GM18861 (cell line): ENCODE measurements at regions not wholly inside any gene's neighbourhood (a gene's known extent, or its start where the extent isn't known, plus 50 kb on each side); places are given as distances from the start of the nearest gene placed in this dataset.

Source experiments
- ATAC-seq: cut with Tn5 transposase; IDR thresholded peaks from one replicate; pipeline ENCODE4 v1.9.1; 2021; ENCODE audit not compliant: unreplicated experiment

DNA sequence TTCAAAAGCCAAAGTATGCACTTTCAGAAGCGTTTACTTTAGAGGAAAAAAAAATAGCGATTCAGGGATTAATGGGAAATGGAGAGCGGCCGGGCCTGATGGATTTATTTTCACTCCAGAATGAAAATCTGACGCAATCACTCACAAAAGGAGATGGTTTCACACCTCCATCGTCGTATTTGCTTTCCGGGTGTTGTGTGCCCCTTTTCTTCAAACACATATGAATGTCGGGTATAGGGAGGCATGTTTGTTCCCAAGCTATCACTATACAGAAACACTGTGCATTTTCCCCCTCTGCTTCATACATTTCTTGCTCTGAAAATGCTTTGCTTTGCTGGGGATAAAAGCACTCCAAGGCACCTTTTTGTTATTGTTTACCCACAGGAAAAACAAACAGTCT, 562.2 kb upstream of the ZFHX3 start:
- no peak for ATAC-seq

DNA sequence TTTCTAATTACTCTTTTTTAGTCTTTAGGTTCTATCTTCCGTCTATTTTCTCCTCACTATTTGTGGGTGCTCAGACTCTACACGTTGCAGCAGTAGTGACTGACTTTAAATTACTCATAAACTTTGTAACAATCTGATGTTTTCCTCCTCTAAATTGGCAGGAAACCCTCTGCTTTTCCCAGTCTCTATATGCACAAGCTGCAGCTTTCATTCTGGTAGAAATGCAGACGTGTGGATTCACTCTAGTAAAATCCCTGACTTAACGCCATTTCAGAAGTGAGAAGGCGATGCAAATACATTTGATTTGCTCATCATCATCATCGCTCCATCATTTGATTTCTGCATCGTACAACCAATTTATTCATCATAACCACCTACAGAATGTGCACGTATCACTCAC, 561.0 kb upstream of the ZFHX3 start:
- ATAC-seq, result no peak

DNA sequence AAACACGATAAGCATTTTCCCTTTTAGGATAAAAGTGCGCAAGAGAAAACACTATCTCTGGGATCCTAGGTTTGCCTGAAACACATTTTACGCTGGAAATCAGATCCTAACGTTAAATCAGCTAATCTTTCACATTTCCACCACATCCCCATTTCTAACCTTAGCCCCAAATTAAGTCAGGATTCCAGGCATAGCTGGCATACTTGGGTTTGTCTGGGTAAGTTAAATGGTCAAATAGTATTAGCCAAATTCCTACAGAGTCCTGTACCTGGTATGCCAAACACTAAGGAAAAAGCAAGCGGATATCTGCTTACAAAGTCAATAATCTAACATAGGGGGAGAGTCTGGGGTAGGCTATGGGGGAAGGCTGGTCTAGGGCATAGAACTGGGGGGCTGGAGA, 557.4 kb upstream of the ZFHX3 start:
- no peak for ATAC-seq

DNA sequence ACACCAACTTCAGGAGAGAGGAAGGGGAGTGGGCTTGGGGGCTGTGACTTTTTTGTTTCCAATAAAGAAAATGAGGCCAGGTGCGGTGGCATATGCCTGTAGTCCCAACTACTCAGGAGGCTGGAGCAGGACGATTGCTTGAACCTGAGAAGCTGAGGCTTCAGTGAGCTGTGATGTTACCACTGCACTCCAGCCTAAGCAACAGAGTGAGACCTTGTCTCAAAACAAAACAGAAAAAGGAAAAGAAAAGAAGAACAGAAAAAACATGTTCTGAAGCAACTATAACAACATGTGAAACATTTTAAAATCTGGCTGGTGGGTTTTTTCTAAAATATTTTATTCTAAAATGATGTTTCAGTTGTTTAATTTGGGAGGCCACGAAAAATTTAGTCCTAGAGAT, 554.0 kb upstream of the ZFHX3 start:
- ATAC-seq, result no peak

DNA sequence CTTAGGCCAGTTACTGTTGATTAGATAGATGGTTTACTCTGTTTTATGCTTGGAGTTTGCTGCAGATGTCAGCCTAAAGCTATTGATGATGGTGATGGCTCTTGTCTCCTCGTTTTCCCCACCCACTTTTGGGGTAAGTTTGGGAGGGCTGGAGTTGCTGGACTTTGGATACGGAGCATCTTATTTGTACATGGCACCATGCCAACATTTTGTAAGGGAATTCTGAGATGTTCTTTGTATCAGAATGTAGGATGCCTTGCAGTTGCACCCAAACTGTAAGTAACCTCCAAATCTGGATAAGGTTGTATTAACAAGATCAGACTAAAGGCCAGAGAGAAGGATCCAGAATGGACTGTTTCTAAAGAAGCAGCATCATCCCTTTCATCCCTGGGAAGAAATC, 551.9 kb upstream of the ZFHX3 start:
- ATAC-seq, result no peak

DNA sequence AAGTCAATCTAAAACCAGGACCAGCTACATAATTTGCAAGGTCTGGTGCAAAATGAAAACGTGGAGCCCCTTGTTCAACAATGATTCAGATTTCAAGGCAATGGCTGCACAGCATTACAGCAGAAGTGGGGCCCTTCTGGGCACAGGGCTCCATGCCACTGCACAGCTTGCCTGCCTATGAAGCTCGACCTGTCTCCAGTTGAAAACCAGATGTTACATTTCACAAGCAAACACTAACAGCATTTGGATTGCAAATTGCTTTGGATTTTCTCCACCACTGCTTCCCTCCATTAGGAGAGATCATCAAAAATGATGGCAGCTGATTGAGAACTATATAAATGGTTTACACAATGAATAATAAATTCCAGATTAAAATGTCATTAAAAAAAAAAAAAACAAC, 551.4 kb upstream of the ZFHX3 start:
- no peak for ATAC-seq

DNA sequence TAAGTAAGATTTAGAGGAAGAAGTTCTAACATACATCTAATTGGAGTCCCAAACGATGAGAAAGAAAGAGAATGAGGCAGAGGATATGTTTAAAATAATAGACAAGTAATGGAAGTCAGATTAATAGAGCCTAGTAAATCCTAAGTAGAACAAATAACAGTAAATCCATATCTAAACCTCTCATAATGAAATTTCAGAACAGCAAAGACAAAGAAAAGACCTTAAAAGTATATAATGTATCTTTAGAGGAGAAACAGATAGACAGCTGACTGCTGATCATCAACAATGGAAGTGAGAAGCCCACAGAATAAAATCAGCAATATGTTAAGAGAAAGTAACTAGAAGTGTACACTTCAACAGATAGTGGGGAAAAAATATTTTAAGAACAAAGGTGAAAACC, 536.2 kb upstream of the ZFHX3 start:
- ATAC-seq, result no peak

DNA sequence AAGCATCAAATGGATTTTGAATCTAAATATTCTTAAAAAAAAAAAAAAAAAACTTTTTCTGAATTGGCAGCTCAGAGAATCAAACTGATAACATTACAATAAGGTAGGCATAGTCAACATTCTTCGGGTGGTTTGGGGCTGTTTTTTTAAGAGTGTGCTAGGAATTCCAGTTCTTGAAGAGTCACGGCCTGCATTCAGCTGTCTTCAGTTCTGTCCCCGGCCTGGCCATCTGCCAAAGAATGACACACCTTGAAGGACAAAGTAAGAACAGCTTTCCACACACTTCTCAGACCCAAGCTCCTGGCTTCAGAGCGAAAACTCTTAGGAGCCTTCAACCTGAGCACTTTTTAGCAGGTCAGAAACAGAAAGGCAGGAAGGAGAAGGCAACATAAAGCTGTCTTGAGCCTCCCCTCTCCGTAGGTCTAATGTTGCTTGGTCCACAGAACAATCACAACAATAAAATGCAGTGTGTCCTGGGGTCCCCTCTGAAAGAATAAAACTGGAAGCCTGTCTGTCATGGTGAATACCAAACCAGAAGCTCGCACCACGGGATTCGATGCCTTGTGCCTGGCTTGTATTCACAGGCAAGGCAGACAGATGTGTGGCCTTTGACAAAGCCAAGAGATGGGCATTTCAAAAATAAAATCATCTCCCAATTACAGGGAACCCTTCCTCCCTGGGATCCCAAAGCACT, 524.4 kb upstream of the ZFHX3 start:
- ATAC-seq, result no peak

DNA sequence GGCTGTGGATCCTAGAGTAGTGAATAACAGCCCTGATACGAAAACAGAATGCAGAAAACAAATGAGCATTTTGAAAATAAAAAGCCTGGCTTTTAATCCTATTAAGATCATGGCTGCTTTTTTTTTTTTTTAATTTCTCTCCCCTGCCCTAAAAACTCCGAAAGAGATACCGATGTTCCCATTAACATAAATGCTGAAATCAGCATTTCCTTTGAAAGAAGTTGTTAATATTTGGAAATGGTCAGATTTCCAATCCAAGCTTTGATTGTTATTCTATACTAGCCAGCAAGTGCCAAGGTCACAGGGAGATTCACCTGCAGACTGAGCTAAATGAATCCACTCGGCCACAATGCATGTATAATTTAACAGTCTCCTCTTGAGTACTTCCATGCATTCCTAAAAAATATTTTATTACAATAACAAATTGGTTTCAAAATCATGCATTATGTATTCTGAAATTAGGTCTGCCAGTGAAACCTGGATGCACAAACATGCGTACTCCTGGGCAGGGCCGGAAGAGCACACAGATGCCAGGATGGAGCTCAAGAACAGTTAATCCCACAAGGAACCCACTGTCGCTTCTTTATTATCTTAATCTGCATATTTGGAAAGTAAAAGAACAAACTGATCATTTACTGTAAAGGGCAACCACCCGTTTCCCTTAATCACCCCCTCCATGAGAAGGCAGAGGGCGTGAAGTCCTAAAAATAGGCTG, 521.5 kb upstream of the ZFHX3 start:
- no peak for ATAC-seq

DNA sequence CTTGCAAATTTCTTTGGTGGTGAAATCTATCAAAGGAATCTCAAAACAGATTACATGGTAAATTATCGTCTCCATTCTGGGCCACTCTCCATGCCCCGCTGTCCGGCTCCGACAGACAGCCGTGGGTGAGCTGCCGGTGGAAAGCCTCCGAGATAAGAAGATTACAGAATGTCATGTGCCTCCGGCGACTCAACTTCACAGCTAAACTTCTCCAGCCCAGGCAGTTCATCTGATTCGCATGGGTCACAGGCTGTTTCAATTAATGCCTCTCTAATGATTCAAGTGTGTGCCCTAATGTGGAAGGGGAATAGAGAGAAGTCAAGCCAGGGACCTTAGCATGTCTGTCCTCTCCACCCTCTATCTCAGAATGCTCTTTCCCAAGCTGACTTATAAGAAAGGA, 520.8 kb upstream of the ZFHX3 start:
- ATAC-seq, result no peak

DNA sequence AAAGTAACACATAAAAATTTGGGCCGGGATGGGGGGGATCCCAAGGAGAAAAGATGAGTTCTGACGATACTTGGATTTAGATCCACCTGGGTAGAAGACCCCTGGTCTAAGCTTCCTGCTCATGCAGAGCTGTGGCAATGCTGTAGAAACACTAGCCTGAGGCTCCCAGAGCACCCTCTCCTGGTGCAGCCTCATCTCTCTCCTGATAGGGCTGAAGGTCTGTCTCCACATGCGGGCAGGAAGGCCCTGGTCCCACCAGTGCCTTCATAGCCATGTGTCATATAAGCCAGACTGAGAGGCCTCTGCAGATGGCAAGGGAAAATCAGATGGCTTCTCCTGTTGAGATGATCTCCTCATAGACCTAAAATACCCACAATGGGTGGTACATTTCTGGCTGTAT, 518.0 kb upstream of the ZFHX3 start:
- no peak for ATAC-seq

DNA sequence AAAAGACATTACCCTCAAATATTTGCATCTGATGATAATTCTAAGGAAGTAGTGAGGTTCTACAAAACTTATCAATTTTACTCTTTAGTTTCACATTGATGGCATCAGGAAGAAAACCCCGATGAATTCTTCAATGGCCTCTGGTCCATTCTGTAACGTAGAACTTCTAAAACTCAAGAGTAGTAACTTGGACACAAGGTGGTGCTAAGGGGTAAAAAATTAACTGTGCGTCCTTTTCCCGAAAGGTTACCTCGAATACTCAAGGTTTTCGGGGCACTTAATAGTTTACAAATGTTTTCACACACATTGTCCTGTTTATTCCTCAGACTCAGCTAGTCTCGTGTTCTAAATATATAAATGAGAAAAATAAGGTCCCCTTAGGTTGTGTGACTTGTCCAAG, 517.3 kb upstream of the ZFHX3 start:
- ATAC-seq, result no peak

DNA sequence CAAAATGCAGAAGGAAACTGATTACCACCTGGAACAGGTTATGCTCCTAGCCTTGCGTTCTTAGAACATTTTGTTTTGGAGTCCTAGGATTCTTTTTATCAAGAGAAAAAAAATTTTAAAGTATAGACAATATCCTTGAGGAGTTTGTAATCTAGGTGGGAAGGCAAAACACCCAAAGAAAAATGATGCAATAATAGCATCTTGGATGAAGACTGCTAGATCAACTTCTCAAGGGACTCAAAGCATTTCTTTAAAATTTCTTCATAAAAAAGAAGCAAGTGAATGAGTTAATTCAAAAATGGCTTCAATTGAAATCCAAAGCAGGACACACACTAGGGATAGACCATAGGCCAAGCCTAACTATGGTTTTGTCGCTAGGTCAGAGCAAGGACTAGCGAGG, 515.8 kb upstream of the ZFHX3 start:
- no peak for ATAC-seq

DNA sequence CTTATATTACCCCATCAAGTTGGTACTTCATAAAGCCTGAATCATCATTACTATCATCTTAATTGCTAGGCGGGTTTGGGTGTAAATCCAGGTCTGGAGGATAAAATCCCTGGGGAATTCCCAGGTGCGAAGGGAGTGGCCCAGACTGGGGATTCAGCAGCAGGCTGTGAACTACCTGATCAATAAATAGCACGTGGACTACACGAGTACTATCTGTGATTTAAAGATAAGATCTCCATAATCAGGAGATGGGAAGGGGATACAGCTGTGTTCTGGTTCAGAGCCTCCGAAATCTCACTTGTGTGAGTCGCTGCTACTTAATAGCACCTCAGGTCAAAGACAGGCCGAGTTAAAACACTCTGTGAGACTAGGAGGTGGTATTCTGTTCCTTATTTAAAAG, 512.6 kb upstream of the ZFHX3 start:
- ATAC-seq, result no peak

DNA sequence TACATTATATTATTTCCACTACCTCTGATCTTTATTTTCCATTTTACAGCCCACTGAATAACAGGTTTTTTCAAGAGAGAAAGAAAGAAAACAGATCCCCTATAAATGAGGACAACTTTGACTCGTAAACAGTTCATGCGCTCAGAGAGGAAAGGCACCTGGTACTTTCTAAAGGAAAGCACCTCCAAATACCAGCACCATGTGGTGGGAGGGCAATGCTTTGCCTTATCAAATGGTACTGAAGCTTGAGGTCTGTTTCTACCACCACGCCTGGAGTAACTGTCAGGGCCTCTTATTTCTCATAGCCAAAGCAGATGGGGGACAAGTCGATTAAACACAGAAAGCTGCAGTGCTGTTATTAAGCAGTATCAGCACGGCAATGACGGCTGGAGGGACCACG, 510.3 kb upstream of the ZFHX3 start:
- no peak for ATAC-seq

DNA sequence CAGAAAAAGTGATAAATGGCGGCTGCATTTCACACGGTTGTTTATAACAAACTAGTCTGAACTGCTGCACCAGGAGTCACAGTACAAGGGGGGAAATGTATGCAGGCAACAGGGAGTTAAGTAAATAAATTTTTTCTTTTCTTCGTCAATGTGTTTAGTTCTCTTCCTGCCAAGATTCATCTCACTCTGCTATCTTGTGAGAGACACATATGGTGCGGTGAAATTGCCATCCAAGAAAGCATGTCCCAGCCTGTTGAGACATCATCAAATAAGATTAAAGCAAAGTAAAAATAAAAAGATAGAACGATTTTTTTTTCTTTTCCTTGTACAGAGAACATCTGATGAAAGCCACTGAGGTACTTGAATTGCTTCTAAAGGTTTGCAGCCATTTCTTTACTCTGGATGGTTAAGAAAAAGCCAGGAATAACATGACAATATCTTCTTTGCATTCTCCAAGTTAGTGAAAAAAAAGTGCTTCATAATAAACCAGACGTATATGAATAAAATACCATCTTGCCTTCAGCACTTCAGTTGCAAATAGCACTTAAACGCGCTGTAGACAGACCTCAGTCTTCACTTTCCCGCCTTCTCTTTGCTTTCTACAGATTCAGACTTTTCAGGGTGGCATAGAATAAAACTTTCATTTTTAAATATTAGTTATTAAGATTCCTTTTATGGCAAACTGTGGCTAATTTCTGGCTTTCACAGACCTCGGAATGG, 506.2 kb upstream of the ZFHX3 start:
- no peak for ATAC-seq

DNA sequence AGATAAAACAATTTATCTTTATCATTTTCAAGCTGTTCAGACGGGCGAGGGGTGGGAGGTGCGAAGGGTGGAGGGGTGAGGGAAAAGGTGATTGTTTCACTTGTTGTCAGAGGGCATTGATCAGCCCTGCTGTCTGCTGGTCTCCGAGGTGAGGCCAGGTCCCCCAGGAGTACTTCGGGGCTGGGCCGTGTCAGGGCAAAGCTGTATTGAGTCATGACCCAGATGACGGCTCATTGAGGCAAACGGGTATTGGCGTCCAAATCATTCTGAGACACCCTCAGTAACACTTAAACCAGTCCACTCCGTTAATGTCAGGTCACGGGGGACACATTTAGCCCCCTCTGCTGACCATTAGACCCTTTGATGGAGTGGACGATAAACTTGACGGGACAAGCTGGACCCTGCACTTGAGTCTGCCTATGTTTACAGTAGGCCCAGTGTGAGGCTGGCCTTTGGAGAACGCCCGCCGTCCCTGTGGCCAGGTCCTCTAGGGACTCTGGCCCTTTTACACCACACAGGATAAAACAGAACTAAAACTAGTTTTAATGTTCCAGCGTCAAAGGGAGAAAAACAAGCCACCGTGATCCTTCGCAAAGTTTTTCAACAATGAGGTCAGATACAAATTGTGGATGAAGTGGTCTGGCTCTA, 502.2 kb upstream of the ZFHX3 start:
- ATAC-seq, result no peak

DNA sequence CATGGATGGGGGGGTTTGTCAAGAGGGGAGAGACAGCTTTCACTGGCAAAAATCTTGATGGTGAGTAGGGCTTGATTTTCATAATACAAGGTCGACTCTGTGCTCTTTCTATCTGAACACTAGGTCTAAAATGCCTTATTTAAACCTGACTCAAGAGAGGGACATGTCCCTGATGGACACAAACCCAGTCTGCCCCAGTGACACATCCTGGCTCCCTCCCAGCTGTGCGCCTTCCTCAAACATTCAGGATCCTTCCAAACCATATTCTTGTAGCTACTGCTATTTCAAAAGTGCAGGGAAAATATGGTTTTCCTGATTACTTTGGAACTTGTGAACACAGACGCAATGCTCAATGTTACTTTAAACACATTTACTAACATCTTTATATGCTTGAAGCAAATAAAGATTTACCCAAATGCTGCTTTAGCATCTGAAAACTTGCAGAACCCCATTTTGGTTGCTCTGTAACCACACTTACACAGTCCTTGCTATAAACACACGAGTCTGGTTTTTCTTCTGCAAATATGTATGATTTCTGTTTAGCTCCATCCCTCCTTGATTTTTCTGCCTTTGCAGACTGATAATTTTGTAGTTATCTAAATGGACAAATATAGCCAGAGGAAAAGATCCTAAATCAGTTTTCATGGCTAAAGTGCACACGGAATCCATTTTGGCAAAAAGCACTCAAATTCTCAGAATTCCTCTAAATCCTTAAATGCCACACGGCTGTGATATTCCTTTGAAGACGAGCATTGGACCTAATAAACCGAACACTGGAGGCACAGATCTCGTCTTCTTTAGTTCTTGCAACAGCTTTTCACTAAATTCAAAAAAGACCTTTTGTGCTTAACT, 499.9 kb upstream of the ZFHX3 start:
- no peak for ATAC-seq

DNA sequence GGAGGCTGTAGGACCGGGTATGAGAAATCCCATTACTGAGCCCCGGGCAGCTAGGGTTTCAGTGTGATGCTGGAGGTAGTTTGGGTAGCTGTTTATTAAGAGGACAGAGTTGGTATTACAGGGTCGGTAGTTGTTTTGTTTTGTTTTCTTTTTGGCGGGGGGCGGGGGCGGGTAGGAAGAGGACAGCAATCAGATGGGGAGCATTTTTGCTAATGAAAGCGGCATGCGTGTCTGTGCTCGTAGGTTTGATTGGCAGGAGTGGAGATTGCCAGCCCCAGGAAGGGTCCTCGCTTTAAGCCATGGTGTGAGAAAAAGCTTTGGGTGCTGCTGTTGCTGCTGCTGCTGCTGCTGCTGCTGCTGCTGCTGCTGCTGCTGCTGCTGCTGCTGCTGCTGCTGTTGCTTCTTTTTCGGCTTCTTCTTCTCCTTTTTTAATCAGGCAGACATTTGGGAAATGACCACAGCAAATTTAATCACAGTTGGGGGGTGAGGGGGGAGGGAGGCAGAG, 498.5 kb upstream of the ZFHX3 start:
- ATAC-seq, result no peak

DNA sequence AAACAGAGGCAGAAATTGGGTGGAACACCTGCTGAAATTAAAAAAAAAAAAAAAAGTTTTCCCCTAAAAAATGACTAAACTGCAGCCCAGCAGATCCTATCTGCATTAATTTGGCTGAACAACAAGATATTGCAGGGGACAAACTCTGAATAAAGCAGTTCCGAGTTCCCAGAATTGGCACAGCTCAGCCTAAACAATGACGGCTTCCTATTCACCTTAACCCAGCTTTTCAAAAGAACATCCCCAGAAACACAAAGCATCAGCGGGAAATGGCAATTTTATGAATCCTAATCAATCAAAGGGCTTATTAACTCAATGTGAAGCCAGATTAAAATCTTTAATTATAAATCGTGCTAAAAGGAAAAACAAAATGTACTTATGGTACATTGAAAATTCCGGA, 497.8 kb upstream of the ZFHX3 start:
- no peak for ATAC-seq

DNA sequence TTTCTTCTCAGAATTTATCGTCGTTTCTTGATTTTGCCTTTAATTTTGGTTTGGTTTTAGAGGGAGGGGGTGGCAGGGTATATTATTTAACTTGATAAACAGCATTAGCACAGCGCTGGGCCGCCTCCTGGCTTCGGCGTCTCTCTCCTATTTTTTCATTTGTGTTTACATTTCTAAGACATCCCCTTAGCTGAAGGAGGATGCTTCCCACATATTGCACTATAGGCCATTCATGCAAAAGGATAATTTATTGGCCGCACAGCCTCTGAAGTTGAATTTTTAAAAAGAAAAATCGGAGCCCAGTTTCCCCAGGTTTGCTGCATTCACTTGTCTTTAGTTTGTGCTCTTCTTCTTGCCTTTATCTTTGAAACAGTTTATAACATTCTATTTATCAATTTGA, 497.4 kb upstream of the ZFHX3 start:
- ATAC-seq, result no peak
